ENCODE measurements at regions not wholly inside any gene's neighbourhood (a gene's known extent, or its start where the extent isn't known, plus 50 kb on each side); places are given as distances from the start of the nearest gene placed in this dataset.

- CTCF ChIA-PET, result no interaction called here
- H3K9me3 Mint-ChIP-seq, result no peaks in the 10 kb centered on the region
- no peaks in the 10 kb centered on the region for H3K36me3 Mint-ChIP-seq
- H3K4me1 Mint-ChIP-seq, result peaks cover 19% of the 10 kb centered on the region
- DNase-seq (ENCODE audit: low spot score) (no peak), ATAC-seq (peak; percentile 60)
- TF ChIP-seq FOXK1 (CRISPR knock-in tag; IDR thresholded peaks at IDR 0.05), result no peak
- TF ChIP-seq ZNF138 (CRISPR knock-in tag; conservative IDR thresholded peaks at IDR 0.05), result no peak
- no peak for TF ChIP-seq NFE2L1 (CRISPR knock-in tag; IDR thresholded peaks at IDR 0.05)
- TF ChIP-seq, protein P1, sequence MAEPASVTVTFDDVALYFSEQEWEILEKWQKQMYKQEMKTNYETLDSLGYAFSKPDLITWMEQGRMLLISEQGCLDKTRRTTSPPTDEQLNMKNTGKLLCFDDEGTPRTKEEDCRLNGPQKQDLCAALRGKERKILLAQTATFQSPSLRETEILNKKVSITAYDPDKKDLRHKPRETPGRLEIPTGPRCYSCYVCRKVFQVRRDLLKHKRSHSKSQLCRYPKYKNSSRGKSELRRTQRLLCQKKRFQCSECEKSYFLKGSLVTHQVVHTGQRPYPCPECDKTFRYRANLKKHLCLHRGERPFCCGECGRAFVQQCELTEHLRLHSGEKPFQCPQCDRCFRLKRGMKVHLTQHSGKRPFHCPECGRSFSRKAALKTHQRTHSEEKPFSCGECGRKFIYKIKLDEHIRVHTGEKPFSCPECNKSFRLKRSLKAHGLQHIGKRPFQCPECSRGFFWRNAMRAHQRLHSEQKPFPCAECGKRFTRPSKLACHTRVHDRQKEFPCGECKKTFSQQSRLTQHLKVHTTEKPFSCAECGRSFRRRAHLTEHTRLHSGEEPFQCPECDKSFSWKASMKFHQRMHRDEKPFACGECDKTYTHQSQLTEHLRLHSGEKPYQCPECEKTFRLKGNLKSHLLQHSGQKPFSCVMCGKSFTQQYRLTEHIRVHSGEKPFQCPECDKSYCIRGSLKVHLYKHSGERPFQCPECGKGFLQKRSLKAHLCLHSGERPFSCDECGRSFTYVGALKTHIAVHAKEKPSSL (CRISPR knock-in tag; conservative IDR thresholded peaks at IDR 0.05), result no peak
- TF ChIP-seq SP1 (CRISPR knock-in tag; conservative IDR thresholded peaks at IDR 0.05), result no peak
- no peak for TF ChIP-seq FOXP1 (CRISPR knock-in tag; IDR thresholded peaks at IDR 0.05; ENCODE audit: borderline replicate concordance)
- no peak for TF ChIP-seq ATF1 (CRISPR knock-in tag; IDR thresholded peaks at IDR 0.05)
- no peak for TF ChIP-seq NR3C1 (CRISPR knock-in tag; conservative IDR thresholded peaks at IDR 0.05; ENCODE audit: low read depth)
- no peak for TF ChIP-seq ZNF317 (CRISPR knock-in tag; IDR thresholded peaks at IDR 0.05; ENCODE audit: borderline replicate concordance, low read depth)
- TF ChIP-seq CREM (CRISPR knock-in tag; IDR thresholded peaks at IDR 0.05), result no peak
- TF ChIP-seq, protein P2, sequence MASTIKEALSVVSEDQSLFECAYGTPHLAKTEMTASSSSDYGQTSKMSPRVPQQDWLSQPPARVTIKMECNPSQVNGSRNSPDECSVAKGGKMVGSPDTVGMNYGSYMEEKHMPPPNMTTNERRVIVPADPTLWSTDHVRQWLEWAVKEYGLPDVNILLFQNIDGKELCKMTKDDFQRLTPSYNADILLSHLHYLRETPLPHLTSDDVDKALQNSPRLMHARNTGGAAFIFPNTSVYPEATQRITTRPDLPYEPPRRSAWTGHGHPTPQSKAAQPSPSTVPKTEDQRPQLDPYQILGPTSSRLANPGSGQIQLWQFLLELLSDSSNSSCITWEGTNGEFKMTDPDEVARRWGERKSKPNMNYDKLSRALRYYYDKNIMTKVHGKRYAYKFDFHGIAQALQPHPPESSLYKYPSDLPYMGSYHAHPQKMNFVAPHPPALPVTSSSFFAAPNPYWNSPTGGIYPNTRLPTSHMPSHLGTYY (CRISPR knock-in tag; IDR thresholded peaks at IDR 0.05), result no peak
- TF ChIP-seq, protein P3, sequence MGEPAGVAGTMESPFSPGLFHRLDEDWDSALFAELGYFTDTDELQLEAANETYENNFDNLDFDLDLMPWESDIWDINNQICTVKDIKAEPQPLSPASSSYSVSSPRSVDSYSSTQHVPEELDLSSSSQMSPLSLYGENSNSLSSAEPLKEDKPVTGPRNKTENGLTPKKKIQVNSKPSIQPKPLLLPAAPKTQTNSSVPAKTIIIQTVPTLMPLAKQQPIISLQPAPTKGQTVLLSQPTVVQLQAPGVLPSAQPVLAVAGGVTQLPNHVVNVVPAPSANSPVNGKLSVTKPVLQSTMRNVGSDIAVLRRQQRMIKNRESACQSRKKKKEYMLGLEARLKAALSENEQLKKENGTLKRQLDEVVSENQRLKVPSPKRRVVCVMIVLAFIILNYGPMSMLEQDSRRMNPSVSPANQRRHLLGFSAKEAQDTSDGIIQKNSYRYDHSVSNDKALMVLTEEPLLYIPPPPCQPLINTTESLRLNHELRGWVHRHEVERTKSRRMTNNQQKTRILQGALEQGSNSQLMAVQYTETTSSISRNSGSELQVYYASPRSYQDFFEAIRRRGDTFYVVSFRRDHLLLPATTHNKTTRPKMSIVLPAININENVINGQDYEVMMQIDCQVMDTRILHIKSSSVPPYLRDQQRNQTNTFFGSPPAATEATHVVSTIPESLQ (CRISPR knock-in tag; IDR thresholded peaks at IDR 0.05), result no peak
- TF ChIP-seq, protein P4, sequence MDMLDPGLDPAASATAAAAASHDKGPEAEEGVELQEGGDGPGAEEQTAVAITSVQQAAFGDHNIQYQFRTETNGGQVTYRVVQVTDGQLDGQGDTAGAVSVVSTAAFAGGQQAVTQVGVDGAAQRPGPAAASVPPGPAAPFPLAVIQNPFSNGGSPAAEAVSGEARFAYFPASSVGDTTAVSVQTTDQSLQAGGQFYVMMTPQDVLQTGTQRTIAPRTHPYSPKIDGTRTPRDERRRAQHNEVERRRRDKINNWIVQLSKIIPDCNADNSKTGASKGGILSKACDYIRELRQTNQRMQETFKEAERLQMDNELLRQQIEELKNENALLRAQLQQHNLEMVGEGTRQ (CRISPR knock-in tag; IDR thresholded peaks at IDR 0.05), result no peak
- TF ChIP-seq ZNF396 (CRISPR knock-in tag; IDR thresholded peaks at IDR 0.05; ENCODE audit: borderline replicate concordance), result no peak
- TF ChIP-seq TCF7 (CRISPR knock-in tag; IDR thresholded peaks at IDR 0.05; ENCODE audit: low read depth), result no peak
- TF ChIP-seq, protein P5, sequence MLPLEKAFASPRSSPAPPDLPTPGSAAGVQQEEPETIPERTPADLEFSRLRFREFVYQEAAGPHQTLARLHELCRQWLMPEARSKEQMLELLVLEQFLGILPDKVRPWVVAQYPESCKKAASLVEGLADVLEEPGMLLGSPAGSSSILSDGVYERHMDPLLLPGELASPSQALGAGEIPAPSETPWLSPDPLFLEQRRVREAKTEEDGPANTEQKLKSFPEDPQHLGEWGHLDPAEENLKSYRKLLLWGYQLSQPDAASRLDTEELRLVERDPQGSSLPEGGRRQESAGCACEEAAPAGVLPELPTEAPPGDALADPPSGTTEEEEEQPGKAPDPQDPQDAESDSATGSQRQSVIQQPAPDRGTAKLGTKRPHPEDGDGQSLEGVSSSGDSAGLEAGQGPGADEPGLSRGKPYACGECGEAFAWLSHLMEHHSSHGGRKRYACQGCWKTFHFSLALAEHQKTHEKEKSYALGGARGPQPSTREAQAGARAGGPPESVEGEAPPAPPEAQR (CRISPR knock-in tag; IDR thresholded peaks at IDR 0.05), result no peak
- TF ChIP-seq ATF3 (CRISPR knock-in tag; conservative IDR thresholded peaks at IDR 0.05), result no peak
- H3K4me3 Mint-ChIP-seq, result no peak overlapping the region
- POLR2A ChIA-PET, result no interaction called here
- peak overlapping the region; percentile 28; the same call in 1 of the 2 replicates for H3K27ac Mint-ChIP-seq
- H3K27me3 Mint-ChIP-seq (ENCODE audit: low read depth), result no peaks in the 10 kb centered on the region
Measured at GRCh38 chr14:83207550-83207949, 1673.9 kb upstream of the SEL1L start.

DNA sequence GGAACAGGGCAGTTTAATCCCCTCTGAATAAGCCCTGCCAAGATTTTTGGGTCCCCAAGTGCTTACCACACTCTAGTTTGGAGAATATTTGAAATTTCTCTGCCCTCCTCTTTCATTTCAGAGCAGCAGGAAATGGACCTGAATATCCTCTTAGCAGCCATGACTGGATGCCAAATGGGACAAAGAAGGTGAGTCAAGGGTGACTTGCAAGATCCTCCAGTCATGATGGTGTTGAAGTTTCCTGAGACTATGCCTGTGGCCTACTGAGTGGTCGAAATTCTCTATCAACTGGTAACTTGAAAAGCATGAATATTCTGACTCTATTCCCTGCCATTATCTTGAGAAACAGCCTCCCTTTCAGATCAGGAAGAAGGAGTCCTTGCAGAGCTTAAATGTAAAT lies 1674.7 kb upstream of the SEL1L start:
- no peaks in the 10 kb centered on the region for H3K27me3 Mint-ChIP-seq (ENCODE audit: low read depth)
- no peak for DNase-seq (ENCODE audit: low spot score)
- POLR2A ChIA-PET, result no interaction called here
- ATAC-seq, result peak; percentile 48
- peak overlapping the region; percentile 92 for H3K27ac Mint-ChIP-seq
- CTCF ChIA-PET, result no interaction called here
- peaks cover 19% of the 10 kb centered on the region for H3K4me1 Mint-ChIP-seq
- TF ChIP-seq, protein P4 (CRISPR knock-in tag; IDR thresholded peaks at IDR 0.05), result no peak
- TF ChIP-seq ATF3 (CRISPR knock-in tag; conservative IDR thresholded peaks at IDR 0.05) (no peak), E2F5 (CRISPR knock-in tag; IDR thresholded peaks at IDR 0.05) (no peak), TEAD1 (CRISPR knock-in tag; IDR thresholded peaks at IDR 0.05) (no peak), CBFB (CRISPR knock-in tag; IDR thresholded peaks at IDR 0.05; ENCODE audit: low read depth) (no peak), ZNF423 (CRISPR knock-in tag; IDR thresholded peaks at IDR 0.05) (no peak), ZBTB43 (CRISPR knock-in tag; IDR thresholded peaks at IDR 0.05) (no peak)
- H3K9me3 Mint-ChIP-seq, result no peaks in the 10 kb centered on the region
- H3K4me3 Mint-ChIP-seq, result no peak overlapping the region
- H3K36me3 Mint-ChIP-seq, result no peaks in the 10 kb centered on the region

Measured in WTC11 (cell line).